ENCODE measurements at regions not wholly inside any gene's neighbourhood (a gene's known extent, or its start where the extent isn't known, plus 50 kb on each side); places are given as distances from the start of the nearest gene placed in this dataset.

- TF ChIP-seq HOXB13 (CRISPR knock-in tag; IDR thresholded peaks at IDR 0.05; ENCODE audit: low read depth) (no peak), MAFK (IDR thresholded peaks at IDR 0.05; ENCODE audit: partially characterized antibody) (peak; percentile 42)
- no peak overlapping the region for H3K4me2 ChIP-seq
- H3K27ac ChIP-seq: no peak overlapping the region
- WGBS (ENCODE audit: missing lambda C conversion rate): 15% methylated on average over 2 of the region's 2 CpGs
- H3K9me3 ChIP-seq: no peaks in the 10 kb centered on the region
- DNase-seq (ENCODE audit: low read depth in 1 of 2, low spot score in 1 of 2): no peak
- CTCF ChIA-PET: no interaction called here
- no peaks in the 10 kb centered on the region for H3K4me1 ChIP-seq
- no peak for ATAC-seq
- POLR2A ChIA-PET: no interaction called here
- no peak overlapping the region for H3K4me3 ChIP-seq
- no peak for FAIRE-seq
Measured at GRCh38 chr6:62670490-62671223, 384.6 kb upstream of the KHDRBS2 start.

- POLR2A ChIA-PET: no interaction called here
- no peak for ATAC-seq
- no peak overlapping the region for H3K4me3 ChIP-seq
- no peak overlapping the region for H3K27ac ChIP-seq
- TF ChIP-seq MAFK (IDR thresholded peaks at IDR 0.05; ENCODE audit: partially characterized antibody) (peak; percentile 29), EHF (CRISPR knock-in tag; IDR thresholded peaks at IDR 0.05) (no peak)
- no peaks in the 10 kb centered on the region for H3K4me1 ChIP-seq
- H3K4me2 ChIP-seq: no peak overlapping the region
- FAIRE-seq: no peak
- no peak for DNase-seq (ENCODE audit: low read depth in 1 of 2, low spot score in 1 of 2)
- CTCF ChIA-PET: no interaction called here
- no peaks in the 10 kb centered on the region for H3K9me3 ChIP-seq
Measured at GRCh38 chr6:62669831-62670230, 383.8 kb upstream of the KHDRBS2 start.

- Histone ChIP-seq H3K4me2 (no peak overlapping the region), H3K9me3 (no peaks in the 10 kb centered on the region), H3K4me3 (no peak overlapping the region), H3K4me1 (no peaks in the 10 kb centered on the region), H3K27ac (no peak overlapping the region)
- DNase-seq (ENCODE audit: low read depth in 1 of 2, low spot score in 1 of 2) (peak in 1 of 2 experiments; percentile 3), FAIRE-seq (no peak), ATAC-seq (no peak)
- CTCF ChIA-PET: no interaction called here
- no peak for TF ChIP-seq JUNB (IDR thresholded peaks at IDR 0.05)
- TF ChIP-seq ELK1 (IDR thresholded peaks at IDR 0.05; ENCODE audit: low read depth, low read length): no peak
- TF ChIP-seq HOXA7 (CRISPR knock-in tag; IDR thresholded peaks at IDR 0.05): no peak
- no peak for TF ChIP-seq REST (IDR thresholded peaks at IDR 0.05)
- no peak for TF ChIP-seq HOXB13 (CRISPR knock-in tag; IDR thresholded peaks at IDR 0.05; ENCODE audit: low read depth)
- TF ChIP-seq TP53 (CRISPR knock-in tag; IDR thresholded peaks at IDR 0.05): no peak
- TF ChIP-seq CTCF (IDR thresholded peaks at IDR 0.05): no peak
- no peak for TF ChIP-seq NPAS2 (CRISPR knock-in tag; IDR thresholded peaks at IDR 0.05; ENCODE audit: borderline replicate concordance)
- TF ChIP-seq RFX5 (IDR thresholded peaks at IDR 0.05): no peak
- TF ChIP-seq HEYL (CRISPR knock-in tag; IDR thresholded peaks at IDR 0.05): no peak
- no peak for TF ChIP-seq ATOH8 (CRISPR knock-in tag; IDR thresholded peaks at IDR 0.05; ENCODE audit: low read depth)
- TF ChIP-seq NFE2L2 (conservative IDR thresholded peaks at IDR 0.05; ENCODE audit: low read length): no peak
- no peak for TF ChIP-seq ZSCAN20 (CRISPR knock-in tag; IDR thresholded peaks at IDR 0.05)
- no peak for TF ChIP-seq ZC3H11A (IDR thresholded peaks at IDR 0.05)
- no peak for TF ChIP-seq BHLHE40 (IDR thresholded peaks at IDR 0.05; ENCODE audit: low read depth, low read length)
- POLR2A ChIA-PET: no interaction called here
- WGBS (ENCODE audit: missing lambda C conversion rate): 5% methylated on average over 2 of the region's 2 CpGs
Measured at GRCh38 chr6:62652692-62653328, 366.8 kb upstream of the KHDRBS2 start.
